ENCODE measurements at regions not wholly inside any gene's neighbourhood (a gene's known extent, or its start where the extent isn't known, plus 50 kb on each side); places are given as distances from the start of the nearest gene placed in this dataset.

DNA sequence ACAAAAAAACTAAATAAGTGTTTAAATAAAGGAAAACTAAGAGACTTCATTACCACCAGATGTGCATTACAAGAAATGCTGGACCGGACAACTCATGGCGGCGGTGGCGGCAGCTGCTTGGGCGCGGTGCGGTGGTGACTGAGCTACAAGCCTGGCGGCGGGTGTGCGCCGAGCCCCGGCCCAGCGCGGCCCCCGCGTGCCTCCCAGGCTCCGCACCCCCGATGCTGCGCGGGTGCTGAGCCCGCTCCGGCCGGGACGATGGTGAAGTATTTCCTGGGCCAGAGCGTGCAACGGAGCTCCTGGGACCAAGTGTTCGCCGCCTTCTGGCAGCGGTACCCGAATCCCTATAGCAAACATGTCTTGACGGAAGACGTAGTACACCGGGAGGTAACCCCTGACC is 52.2 kb upstream of the RCOR3 start:
- H3K36me3 ChIP-seq (ENCODE audit: control insufficient read depth, insufficient read depth, low read length): no peaks in the 10 kb centered on the region
- ChIA-PET CTCF (no interaction called here), POLR2A (no interaction called here)
- H3K27me3 ChIP-seq (ENCODE audit: control insufficient read depth, insufficient read depth, low read length): no peaks in the 10 kb centered on the region
- H3K4me3 ChIP-seq (ENCODE audit: low read depth, low read length): no peak overlapping the region
- TF ChIP-seq, protein P1, sequence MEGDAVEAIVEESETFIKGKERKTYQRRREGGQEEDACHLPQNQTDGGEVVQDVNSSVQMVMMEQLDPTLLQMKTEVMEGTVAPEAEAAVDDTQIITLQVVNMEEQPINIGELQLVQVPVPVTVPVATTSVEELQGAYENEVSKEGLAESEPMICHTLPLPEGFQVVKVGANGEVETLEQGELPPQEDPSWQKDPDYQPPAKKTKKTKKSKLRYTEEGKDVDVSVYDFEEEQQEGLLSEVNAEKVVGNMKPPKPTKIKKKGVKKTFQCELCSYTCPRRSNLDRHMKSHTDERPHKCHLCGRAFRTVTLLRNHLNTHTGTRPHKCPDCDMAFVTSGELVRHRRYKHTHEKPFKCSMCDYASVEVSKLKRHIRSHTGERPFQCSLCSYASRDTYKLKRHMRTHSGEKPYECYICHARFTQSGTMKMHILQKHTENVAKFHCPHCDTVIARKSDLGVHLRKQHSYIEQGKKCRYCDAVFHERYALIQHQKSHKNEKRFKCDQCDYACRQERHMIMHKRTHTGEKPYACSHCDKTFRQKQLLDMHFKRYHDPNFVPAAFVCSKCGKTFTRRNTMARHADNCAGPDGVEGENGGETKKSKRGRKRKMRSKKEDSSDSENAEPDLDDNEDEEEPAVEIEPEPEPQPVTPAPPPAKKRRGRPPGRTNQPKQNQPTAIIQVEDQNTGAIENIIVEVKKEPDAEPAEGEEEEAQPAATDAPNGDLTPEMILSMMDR (IDR thresholded peaks at IDR 0.05; ENCODE audit: insufficient read depth, low read depth, low read length): no peak
- DNase-seq (ENCODE audit: low read depth): no peak

DNA sequence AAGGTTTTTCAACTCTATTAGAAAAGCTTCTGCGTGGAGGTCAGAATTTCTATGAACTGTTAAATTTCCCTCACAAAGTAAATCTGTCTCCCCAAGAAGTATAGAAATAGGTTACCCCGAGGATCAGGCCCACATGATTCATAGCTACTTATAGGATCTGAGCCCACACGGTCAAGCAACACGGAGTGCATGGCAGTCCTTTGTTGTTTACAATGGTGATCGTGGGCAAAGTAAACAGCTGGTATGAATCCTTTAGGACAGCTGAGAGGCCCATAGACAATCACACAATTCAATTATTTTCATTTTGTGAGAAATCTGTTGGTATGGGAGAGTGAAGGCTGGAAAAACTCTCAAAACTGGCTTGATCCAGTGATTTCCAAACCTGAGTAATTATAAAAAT is 58.9 kb upstream of the RCOR3 start:
- POLR2A ChIA-PET: no interaction called here
- Histone ChIP-seq H3K27me3 (ENCODE audit: control insufficient read depth, insufficient read depth, low read length) (no peaks in the 10 kb centered on the region), H3K4me3 (ENCODE audit: low read depth, low read length) (no peak overlapping the region), H3K36me3 (ENCODE audit: control insufficient read depth, insufficient read depth, low read length) (no peaks in the 10 kb centered on the region)
- TF ChIP-seq, protein P1 (IDR thresholded peaks at IDR 0.05; ENCODE audit: insufficient read depth, low read depth, low read length): no peak
- DNase-seq (ENCODE audit: low read depth): no peak
- CTCF ChIA-PET: no interaction called here

DNA sequence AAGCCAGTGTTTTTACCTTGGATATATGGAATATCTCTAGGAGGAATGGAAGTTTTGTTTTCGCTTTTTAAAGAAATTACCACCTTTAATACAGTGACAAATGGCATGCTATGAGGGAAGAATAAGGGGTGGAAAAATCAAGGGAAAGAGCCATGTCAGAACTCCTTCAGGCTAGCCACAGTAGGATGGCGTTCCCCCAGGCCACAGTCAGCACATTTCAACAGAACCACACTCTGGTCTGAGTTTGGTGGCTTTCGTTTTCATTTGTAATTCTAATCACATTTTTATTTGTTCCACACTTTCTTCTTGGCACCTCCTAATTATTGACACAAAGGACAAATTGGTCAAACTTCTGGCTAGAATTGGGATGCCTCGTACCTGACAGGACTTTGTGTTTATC is 60.3 kb upstream of the RCOR3 start:
- ChIA-PET POLR2A (no interaction called here), CTCF (no interaction called here)
- DNase-seq (ENCODE audit: low read depth): no peak

DNA sequence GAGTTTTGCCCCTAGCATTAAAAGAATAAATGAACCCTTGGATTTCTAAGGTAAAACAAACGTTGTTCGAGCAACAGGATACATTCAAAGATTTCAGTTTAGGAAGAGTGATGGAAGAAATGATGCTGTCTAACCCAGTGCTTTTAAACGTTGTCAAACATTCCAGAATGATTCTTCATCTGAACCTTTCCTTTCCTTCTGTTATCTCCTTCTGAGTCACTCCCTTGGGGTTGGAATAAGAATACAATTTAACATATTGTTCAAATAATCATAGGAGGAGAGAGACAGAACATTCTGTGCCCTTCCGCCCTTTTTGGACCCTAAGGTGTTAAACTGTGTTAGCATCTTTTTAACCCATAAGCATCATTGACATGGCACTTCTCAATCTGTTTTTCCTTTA is 61.1 kb upstream of the RCOR3 start:
- TF ChIP-seq, protein P1 (IDR thresholded peaks at IDR 0.05; ENCODE audit: insufficient read depth, low read depth, low read length): no peak
- no peaks in the 10 kb centered on the region for H3K27me3 ChIP-seq (ENCODE audit: control insufficient read depth, insufficient read depth, low read length)
- H3K4me3 ChIP-seq (ENCODE audit: low read depth, low read length): no peak overlapping the region
- H3K36me3 ChIP-seq (ENCODE audit: control insufficient read depth, insufficient read depth, low read length): no peaks in the 10 kb centered on the region
- ChIA-PET POLR2A (no interaction called here), CTCF (no interaction called here)
- DNase-seq (ENCODE audit: low read depth): no peak

More for the DNA sequence above, 60.3 kb upstream of the RCOR3 start:
- no peaks in the 10 kb centered on the region for H3K27me3 ChIP-seq (ENCODE audit: control insufficient read depth, insufficient read depth, low read length)
- no peak overlapping the region for H3K4me3 ChIP-seq (ENCODE audit: low read depth, low read length)
- no peaks in the 10 kb centered on the region for H3K36me3 ChIP-seq (ENCODE audit: control insufficient read depth, insufficient read depth, low read length)
- TF ChIP-seq, protein P1 (IDR thresholded peaks at IDR 0.05; ENCODE audit: insufficient read depth, low read depth, low read length): no peak

DNA sequence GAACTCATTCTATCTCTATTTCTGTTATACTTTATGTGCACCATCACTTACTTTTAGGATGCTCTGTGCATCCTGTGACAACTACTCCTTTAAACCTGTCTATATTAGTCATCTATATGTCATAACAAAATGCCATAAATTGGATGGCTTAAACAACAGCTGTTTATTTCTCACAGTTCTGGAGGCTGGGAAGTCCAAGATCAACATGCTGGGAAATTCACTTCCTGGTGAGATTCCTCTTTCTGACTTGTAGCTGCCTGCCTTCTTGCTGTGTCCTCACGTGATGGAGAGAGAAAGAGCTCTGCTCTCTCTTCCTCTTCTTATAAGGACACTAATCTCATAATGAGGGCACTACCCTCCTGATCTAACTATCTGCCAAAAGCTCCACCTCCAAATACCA is 62.3 kb upstream of the RCOR3 start:
- no peaks in the 10 kb centered on the region for H3K36me3 ChIP-seq (ENCODE audit: control insufficient read depth, insufficient read depth, low read length)
- DNase-seq (ENCODE audit: low read depth): no peak
- ChIA-PET POLR2A (no interaction called here), CTCF (no interaction called here)
- H3K4me3 ChIP-seq (ENCODE audit: low read depth, low read length): no peak overlapping the region
- no peaks in the 10 kb centered on the region for H3K27me3 ChIP-seq (ENCODE audit: control insufficient read depth, insufficient read depth, low read length)
- TF ChIP-seq, protein P1 (IDR thresholded peaks at IDR 0.05; ENCODE audit: insufficient read depth, low read depth, low read length): no peak

Measured in BJ (cell line).